D721Med (cell line): ENCODE measurements at regions not wholly inside any gene's neighbourhood (a gene's known extent, or its start where the extent isn't known, plus 50 kb on each side); places are given as distances from the start of the nearest gene placed in this dataset.

Source experiments
- DNase-seq: peaks from one replicate; pipeline ENCODE4 v3.0.0; 2011; ENCODE audit warnings: low spot score; ENCODE audit not compliant: insufficient read length
- FAIRE-seq: peaks from 2 replicates; lab custom pipeline; 2011; peaks lifted over from hg19 to GRCh38; lab: Jason Lieb, UNC
- CTCF ChIP-seq: IDR thresholded peaks from 2 replicates; pipeline ENCODE4 v1.5.1; 2012; ENCODE audit warnings: mild to moderate bottlenecking, control low read depth; ENCODE audit not compliant: insufficient read depth; ENCODE audit errors: missing control alignments

- no peak for TF ChIP-seq CTCF
- FAIRE-seq: no peak
- no peak for DNase-seq
These were observed 283.4 kb upstream of the FZD8 start for GRCh38 chr10:35925493-35925892.

GRCh38 chr10:35924759-35925158 lies 282.7 kb upstream of the FZD8 start:
- DNase-seq: no peak
- no peak for TF ChIP-seq CTCF
- no peak for FAIRE-seq

GRCh38 chr10:35922876-35923600 lies 280.9 kb upstream of the FZD8 start:
- no peak for FAIRE-seq
- TF ChIP-seq CTCF: no peak
- no peak for DNase-seq

- TF ChIP-seq CTCF: no peak
- FAIRE-seq (no peak), DNase-seq (no peak)
These were observed 279.8 kb upstream of the FZD8 start for GRCh38 chr10:35921866-35922350.

- no peak for TF ChIP-seq CTCF
- DNase-seq: no peak
- FAIRE-seq: no peak
These were observed 274.7 kb upstream of the FZD8 start for GRCh38 chr10:35916791-35917190.

GRCh38 chr10:35913628-35914027 lies 271.5 kb upstream of the FZD8 start:
- TF ChIP-seq CTCF: no peak
- no peak for FAIRE-seq
- DNase-seq: no peak
